ENCODE measurements at regions not wholly inside any gene's neighbourhood (a gene's known extent, or its start where the extent isn't known, plus 50 kb on each side); places are given as distances from the start of the nearest gene placed in this dataset.

DNA sequence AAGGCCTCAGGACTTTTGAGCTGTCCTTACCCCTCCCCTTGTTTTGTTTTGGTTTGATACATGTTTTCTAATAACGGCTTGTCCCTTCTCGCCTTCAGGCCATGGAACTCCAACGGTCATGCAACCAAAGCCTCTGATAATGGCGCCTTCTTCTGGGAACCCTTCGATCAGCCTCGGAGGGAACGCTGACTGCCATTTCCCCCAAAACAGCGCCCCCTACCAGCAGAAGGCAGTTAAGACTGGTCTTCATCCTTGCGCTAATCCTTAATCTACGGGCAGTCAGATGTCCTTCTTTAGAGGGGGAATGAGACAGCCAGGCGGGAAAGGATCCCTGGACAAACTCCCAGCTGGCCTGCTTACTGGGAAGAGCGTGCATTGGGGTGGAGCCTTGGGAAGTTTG lies 276.6 kb downstream of the ICE1 start:
- TF ChIP-seq, protein P1, sequence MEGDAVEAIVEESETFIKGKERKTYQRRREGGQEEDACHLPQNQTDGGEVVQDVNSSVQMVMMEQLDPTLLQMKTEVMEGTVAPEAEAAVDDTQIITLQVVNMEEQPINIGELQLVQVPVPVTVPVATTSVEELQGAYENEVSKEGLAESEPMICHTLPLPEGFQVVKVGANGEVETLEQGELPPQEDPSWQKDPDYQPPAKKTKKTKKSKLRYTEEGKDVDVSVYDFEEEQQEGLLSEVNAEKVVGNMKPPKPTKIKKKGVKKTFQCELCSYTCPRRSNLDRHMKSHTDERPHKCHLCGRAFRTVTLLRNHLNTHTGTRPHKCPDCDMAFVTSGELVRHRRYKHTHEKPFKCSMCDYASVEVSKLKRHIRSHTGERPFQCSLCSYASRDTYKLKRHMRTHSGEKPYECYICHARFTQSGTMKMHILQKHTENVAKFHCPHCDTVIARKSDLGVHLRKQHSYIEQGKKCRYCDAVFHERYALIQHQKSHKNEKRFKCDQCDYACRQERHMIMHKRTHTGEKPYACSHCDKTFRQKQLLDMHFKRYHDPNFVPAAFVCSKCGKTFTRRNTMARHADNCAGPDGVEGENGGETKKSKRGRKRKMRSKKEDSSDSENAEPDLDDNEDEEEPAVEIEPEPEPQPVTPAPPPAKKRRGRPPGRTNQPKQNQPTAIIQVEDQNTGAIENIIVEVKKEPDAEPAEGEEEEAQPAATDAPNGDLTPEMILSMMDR (conservative IDR thresholded peaks at IDR 0.05; ENCODE audit: low read depth, low read length): peak; percentile 53
- TF ChIP-seq EZH2 (IDR thresholded peaks at IDR 0.05; ENCODE audit: low read length, unreplicated experiment): no peak
- no peak for TF ChIP-seq EZH2phosphoT487 (IDR thresholded peaks at IDR 0.05; ENCODE audit: borderline replicate concordance, low read length)

All from PC-3 (cell line).